ENCODE measurements at regions not wholly inside any gene's neighbourhood (a gene's known extent, or its start where the extent isn't known, plus 50 kb on each side); places are given as distances from the start of the nearest gene placed in this dataset.

DNA sequence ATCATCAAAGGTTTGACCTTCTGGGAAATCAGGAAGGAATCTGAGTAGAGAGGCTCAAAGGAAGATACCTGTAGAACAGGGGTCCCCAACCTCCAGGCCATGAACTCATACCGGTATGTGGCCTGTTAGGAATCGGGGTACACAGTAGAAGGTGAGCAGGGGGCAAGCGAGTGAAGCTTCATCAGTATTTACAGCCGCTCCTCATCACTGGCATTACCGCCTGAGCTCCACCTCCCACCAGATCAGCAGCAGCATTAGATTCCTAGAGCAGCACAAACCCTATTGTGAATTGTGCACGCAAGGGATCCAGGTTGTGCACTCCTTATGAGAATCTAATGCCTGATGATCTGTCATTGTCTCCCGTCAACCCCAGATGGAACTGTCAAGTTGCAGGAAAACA, 158.5 kb upstream of the CACNA2D1 start:
- ChIA-PET CTCF (no interaction called here), POLR2A (no interaction called here)
- Mint-ChIP-seq H3K4me1 (peaks cover 19% of the 10 kb centered on the region), H3K27me3 (ENCODE audit: low read depth) (no peaks in the 10 kb centered on the region), H3K4me3 (no peak overlapping the region), H3K9me3 (peaks cover 13% of the 10 kb centered on the region), H3K36me3 (peaks cover 6% of the 10 kb centered on the region), H3K27ac (peak overlapping the region; percentile 57; the same call in 1 of the 2 replicates)
- TF ChIP-seq, protein P1, sequence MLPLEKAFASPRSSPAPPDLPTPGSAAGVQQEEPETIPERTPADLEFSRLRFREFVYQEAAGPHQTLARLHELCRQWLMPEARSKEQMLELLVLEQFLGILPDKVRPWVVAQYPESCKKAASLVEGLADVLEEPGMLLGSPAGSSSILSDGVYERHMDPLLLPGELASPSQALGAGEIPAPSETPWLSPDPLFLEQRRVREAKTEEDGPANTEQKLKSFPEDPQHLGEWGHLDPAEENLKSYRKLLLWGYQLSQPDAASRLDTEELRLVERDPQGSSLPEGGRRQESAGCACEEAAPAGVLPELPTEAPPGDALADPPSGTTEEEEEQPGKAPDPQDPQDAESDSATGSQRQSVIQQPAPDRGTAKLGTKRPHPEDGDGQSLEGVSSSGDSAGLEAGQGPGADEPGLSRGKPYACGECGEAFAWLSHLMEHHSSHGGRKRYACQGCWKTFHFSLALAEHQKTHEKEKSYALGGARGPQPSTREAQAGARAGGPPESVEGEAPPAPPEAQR (CRISPR knock-in tag; IDR thresholded peaks at IDR 0.05), result no peak
- TF ChIP-seq MYBL2 (CRISPR knock-in tag; IDR thresholded peaks at IDR 0.05) (no peak), ZNF232 (CRISPR knock-in tag; IDR thresholded peaks at IDR 0.05) (no peak)
- no peak for ATAC-seq
- no peak for DNase-seq (ENCODE audit: low spot score)

DNA sequence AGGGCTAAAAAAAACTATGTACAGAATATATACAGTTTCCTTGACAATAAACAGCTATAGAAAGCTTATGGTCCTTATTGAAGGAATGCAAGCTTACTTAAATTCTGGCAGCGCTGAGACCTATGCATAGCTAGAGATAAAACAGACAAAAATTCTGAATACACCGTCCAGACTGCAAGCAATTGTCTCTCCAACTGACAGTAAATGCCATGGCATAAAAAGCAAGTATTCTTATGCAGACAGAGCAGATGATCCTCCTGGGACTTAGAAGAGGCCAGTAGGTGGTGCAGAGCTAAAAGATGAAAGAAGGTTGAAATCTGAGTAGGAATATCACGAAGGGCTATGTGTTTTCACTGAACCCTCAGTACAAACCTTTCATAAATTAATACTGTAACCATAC, 157.0 kb upstream of the CACNA2D1 start:
- Mint-ChIP-seq H3K27ac (no peak overlapping the region; the same call in 1 of the 2 replicates), H3K36me3 (peaks cover 6% of the 10 kb centered on the region), H3K9me3 (peaks cover 13% of the 10 kb centered on the region), H3K4me1 (peaks cover 22% of the 10 kb centered on the region), H3K4me3 (no peak overlapping the region), H3K27me3 (ENCODE audit: low read depth) (no peaks in the 10 kb centered on the region)
- CTCF ChIA-PET, result interaction anchor here (0.6 to 1.2 kb wide), 2 partner anchors 29 to 54 kb away, joined by 4 to 6 read pairs; no protein-coding TSS in a partner anchor
- TF ChIP-seq CBFB (CRISPR knock-in tag; IDR thresholded peaks at IDR 0.05; ENCODE audit: low read depth) (no peak), JAZF1 (CRISPR knock-in tag; IDR thresholded peaks at IDR 0.05) (no peak), NR3C1 (CRISPR knock-in tag; conservative IDR thresholded peaks at IDR 0.05; ENCODE audit: low read depth) (no peak), ZNF396 (CRISPR knock-in tag; IDR thresholded peaks at IDR 0.05; ENCODE audit: borderline replicate concordance) (no peak), SMAD4 (CRISPR knock-in tag; IDR thresholded peaks at IDR 0.05) (no peak), GTF2I (CRISPR knock-in tag; conservative IDR thresholded peaks at IDR 0.05) (no peak), ZNF416 (CRISPR knock-in tag; IDR thresholded peaks at IDR 0.05) (no peak), TCF7 (CRISPR knock-in tag; IDR thresholded peaks at IDR 0.05; ENCODE audit: low read depth) (no peak), ZNF138 (CRISPR knock-in tag; conservative IDR thresholded peaks at IDR 0.05) (no peak), ETV6 (CRISPR knock-in tag; IDR thresholded peaks at IDR 0.05) (no peak), NFATC4 (CRISPR knock-in tag; IDR thresholded peaks at IDR 0.05) (no peak), ESRRA (CRISPR knock-in tag; IDR thresholded peaks at IDR 0.05; ENCODE audit: borderline replicate concordance) (no peak)
- TF ChIP-seq, protein P2, sequence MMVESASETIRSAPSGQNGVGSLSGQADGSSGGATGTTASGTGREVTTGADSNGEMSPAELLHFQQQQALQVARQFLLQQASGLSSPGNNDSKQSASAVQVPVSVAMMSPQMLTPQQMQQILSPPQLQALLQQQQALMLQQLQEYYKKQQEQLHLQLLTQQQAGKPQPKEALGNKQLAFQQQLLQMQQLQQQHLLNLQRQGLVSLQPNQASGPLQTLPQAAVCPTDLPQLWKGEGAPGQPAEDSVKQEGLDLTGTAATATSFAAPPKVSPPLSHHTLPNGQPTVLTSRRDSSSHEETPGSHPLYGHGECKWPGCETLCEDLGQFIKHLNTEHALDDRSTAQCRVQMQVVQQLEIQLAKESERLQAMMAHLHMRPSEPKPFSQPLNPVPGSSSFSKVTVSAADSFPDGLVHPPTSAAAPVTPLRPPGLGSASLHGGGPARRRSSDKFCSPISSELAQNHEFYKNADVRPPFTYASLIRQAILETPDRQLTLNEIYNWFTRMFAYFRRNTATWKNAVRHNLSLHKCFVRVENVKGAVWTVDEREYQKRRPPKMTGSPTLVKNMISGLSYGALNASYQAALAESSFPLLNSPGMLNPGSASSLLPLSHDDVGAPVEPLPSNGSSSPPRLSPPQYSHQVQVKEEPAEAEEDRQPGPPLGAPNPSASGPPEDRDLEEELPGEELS (CRISPR knock-in tag; IDR thresholded peaks at IDR 0.05), result no peak
- TF ChIP-seq, protein P3, sequence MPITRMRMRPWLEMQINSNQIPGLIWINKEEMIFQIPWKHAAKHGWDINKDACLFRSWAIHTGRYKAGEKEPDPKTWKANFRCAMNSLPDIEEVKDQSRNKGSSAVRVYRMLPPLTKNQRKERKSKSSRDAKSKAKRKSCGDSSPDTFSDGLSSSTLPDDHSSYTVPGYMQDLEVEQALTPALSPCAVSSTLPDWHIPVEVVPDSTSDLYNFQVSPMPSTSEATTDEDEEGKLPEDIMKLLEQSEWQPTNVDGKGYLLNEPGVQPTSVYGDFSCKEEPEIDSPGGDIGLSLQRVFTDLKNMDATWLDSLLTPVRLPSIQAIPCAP (CRISPR knock-in tag; IDR thresholded peaks at IDR 0.05), result no peak
- TF ChIP-seq, protein P4, sequence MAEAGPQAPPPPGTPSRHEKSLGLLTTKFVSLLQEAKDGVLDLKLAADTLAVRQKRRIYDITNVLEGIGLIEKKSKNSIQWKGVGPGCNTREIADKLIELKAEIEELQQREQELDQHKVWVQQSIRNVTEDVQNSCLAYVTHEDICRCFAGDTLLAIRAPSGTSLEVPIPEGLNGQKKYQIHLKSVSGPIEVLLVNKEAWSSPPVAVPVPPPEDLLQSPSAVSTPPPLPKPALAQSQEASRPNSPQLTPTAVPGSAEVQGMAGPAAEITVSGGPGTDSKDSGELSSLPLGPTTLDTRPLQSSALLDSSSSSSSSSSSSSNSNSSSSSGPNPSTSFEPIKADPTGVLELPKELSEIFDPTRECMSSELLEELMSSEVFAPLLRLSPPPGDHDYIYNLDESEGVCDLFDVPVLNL (CRISPR knock-in tag; IDR thresholded peaks at IDR 0.05; ENCODE audit: borderline replicate concordance, low read depth), result no peak
- no peak for DNase-seq (ENCODE audit: low spot score)
- POLR2A ChIA-PET, result no interaction called here
- peak; percentile 60; the same call in 1 of the 2 replicates for ATAC-seq

DNA sequence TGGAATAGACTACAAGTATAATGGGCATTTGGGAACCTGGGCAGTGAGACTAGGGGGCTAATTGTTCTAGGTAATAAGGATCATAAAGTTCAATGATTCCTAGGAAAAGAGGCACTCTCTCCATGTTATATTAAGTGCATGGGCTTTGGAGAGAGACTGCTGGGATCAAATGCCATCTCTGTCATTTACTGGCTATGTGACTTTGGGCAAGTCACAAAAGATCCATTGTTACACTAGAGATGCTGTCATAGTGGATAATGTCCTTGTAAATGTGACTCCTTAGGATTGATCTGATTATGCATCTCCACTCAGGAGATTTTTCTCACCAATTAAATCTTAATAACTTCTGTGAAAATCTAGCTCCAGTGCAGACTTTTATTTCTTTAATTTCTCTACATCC, 156.3 kb upstream of the CACNA2D1 start:
- no peak for DNase-seq (ENCODE audit: low spot score)
- peaks cover 6% of the 10 kb centered on the region for H3K36me3 Mint-ChIP-seq
- H3K4me1 Mint-ChIP-seq, result peaks cover 27% of the 10 kb centered on the region
- H3K27me3 Mint-ChIP-seq (ENCODE audit: low read depth), result no peaks in the 10 kb centered on the region
- peaks cover 13% of the 10 kb centered on the region for H3K9me3 Mint-ChIP-seq
- no peak for ATAC-seq
- no peak overlapping the region for H3K4me3 Mint-ChIP-seq
- CTCF ChIA-PET, result interaction anchor here (1.2 kb wide), 1 partner anchor 28 kb away, joined by 4 read pairs; no protein-coding TSS in a partner anchor
- POLR2A ChIA-PET, result no interaction called here
- H3K27ac Mint-ChIP-seq, result no peak overlapping the region
- TF ChIP-seq ZNF138 (CRISPR knock-in tag; conservative IDR thresholded peaks at IDR 0.05) (no peak), ZNF671 (CRISPR knock-in tag; IDR thresholded peaks at IDR 0.05) (no peak), GTF2I (CRISPR knock-in tag; conservative IDR thresholded peaks at IDR 0.05) (no peak), ZNF121 (CRISPR knock-in tag; IDR thresholded peaks at IDR 0.05) (no peak), ATF1 (CRISPR knock-in tag; IDR thresholded peaks at IDR 0.05) (no peak)
- TF ChIP-seq, protein P5, sequence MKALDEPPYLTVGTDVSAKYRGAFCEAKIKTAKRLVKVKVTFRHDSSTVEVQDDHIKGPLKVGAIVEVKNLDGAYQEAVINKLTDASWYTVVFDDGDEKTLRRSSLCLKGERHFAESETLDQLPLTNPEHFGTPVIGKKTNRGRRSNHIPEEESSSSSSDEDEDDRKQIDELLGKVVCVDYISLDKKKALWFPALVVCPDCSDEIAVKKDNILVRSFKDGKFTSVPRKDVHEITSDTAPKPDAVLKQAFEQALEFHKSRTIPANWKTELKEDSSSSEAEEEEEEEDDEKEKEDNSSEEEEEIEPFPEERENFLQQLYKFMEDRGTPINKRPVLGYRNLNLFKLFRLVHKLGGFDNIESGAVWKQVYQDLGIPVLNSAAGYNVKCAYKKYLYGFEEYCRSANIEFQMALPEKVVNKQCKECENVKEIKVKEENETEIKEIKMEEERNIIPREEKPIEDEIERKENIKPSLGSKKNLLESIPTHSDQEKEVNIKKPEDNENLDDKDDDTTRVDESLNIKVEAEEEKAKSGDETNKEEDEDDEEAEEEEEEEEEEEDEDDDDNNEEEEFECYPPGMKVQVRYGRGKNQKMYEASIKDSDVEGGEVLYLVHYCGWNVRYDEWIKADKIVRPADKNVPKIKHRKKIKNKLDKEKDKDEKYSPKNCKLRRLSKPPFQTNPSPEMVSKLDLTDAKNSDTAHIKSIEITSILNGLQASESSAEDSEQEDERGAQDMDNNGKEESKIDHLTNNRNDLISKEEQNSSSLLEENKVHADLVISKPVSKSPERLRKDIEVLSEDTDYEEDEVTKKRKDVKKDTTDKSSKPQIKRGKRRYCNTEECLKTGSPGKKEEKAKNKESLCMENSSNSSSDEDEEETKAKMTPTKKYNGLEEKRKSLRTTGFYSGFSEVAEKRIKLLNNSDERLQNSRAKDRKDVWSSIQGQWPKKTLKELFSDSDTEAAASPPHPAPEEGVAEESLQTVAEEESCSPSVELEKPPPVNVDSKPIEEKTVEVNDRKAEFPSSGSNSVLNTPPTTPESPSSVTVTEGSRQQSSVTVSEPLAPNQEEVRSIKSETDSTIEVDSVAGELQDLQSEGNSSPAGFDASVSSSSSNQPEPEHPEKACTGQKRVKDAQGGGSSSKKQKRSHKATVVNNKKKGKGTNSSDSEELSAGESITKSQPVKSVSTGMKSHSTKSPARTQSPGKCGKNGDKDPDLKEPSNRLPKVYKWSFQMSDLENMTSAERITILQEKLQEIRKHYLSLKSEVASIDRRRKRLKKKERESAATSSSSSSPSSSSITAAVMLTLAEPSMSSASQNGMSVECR (CRISPR knock-in tag; IDR thresholded peaks at IDR 0.05; ENCODE audit: borderline replicate concordance), result no peak
- TF ChIP-seq, protein P6, sequence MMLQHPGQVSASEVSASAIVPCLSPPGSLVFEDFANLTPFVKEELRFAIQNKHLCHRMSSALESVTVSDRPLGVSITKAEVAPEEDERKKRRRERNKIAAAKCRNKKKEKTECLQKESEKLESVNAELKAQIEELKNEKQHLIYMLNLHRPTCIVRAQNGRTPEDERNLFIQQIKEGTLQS (CRISPR knock-in tag; conservative IDR thresholded peaks at IDR 0.05), result no peak
